WI38 (cell line): ENCODE measurements at regions not wholly inside any gene's neighbourhood (a gene's known extent, or its start where the extent isn't known, plus 50 kb on each side); places are given as distances from the start of the nearest gene placed in this dataset.

Experiments used
- H3K4me3 ChIP-seq: 2 replicates; pipeline ENCODE4 v1.5.1; 2011; ENCODE audit warnings: low read depth, mild to moderate bottlenecking, control low read depth, low read length
- CTCF ChIP-seq: IDR thresholded peaks from 2 replicates; pipeline ENCODE4 v1.5.1; 2012; ENCODE audit warnings: low read depth, mild to moderate bottlenecking, control low read depth, low read length

- H3K4me3 ChIP-seq = no peak overlapping the region
- TF ChIP-seq CTCF = no peak
Observed at GRCh38 chr13:90518417-90518816, 829.1 kb upstream of the MIR17HG start.

- TF ChIP-seq CTCF = no peak
- no peak overlapping the region for H3K4me3 ChIP-seq
Observed at GRCh38 chr13:90519157-90519556, 828.3 kb upstream of the MIR17HG start.

- TF ChIP-seq CTCF = no peak
Observed at GRCh38 chr13:90526711-90527110, 820.8 kb upstream of the MIR17HG start.

GRCh38 chr13:90531744-90532143 is 815.7 kb upstream of the MIR17HG start:
- TF ChIP-seq CTCF = no peak
- H3K4me3 ChIP-seq = no peak overlapping the region

More at GRCh38 chr13:90526711-90527110, 820.8 kb upstream of the MIR17HG start:
- no peak overlapping the region for H3K4me3 ChIP-seq

GRCh38 chr13:90532861-90533492 is 814.5 kb upstream of the MIR17HG start:
- no peak overlapping the region for H3K4me3 ChIP-seq
- TF ChIP-seq CTCF = no peak

- H3K4me3 ChIP-seq = no peak overlapping the region
- TF ChIP-seq CTCF = no peak
Observed at GRCh38 chr13:90533866-90534265, 813.6 kb upstream of the MIR17HG start.

GRCh38 chr13:90534617-90535370 is 812.7 kb upstream of the MIR17HG start:
- no peak overlapping the region for H3K4me3 ChIP-seq
- no peak for TF ChIP-seq CTCF
